Stomach (tissue), 4 donors: ENCODE measurements at regions not wholly inside any gene's neighbourhood (a gene's known extent, or its start where the extent isn't known, plus 50 kb on each side); places are given as distances from the start of the nearest gene placed in this dataset.

ENCODE experiments used
- EP300 ChIP-seq: sonication (generic); formaldehyde crosslinking; IDR thresholded peaks from one replicate; pipeline ENCODE4 v1.6.1; 2017; ENCODE audit warnings: antibody characterized with exemption
- POLR2AphosphoS5 ChIP-seq, 3 donors: sonication (generic); formaldehyde crosslinking; IDR thresholded peaks; one replicate each; pipeline ENCODE4 v1.6.1; 2016; ENCODE audit warnings: antibody characterized with exemption in 3 of 3

- TF ChIP-seq EP300 (no peak), POLR2AphosphoS5 (IDR thresholded peaks at IDR 0.05) (no peak)
Measured at GRCh38 chr4:89590128-89590527, 246.8 kb downstream of the SNCA start.
